Astrocyte (in vitro differentiated cells and primary cell): ENCODE measurements at regions not wholly inside any gene's neighbourhood (a gene's known extent, or its start where the extent isn't known, plus 50 kb on each side); places are given as distances from the start of the nearest gene placed in this dataset.

ENCODE experiments used
- DNase-seq: peaks from one replicate; pipeline ENCODE4 v3.0.0-alpha.2; 2010; ENCODE audit warnings: low read depth
- FAIRE-seq: peaks from 2 replicates; lab custom pipeline; 2011; peaks lifted over from hg19 to GRCh38; lab: Jason Lieb, UNC
- H2AFZ ChIP-seq: 2 replicates; pipeline ENCODE4 v1.6.0; 2012; ENCODE audit warnings: low read depth, low read length, inconsistent platforms
- H3K27ac ChIP-seq: 2 replicates; pipeline ENCODE4 v1.5.1; 2011; ENCODE audit warnings: low read depth, low read length, inconsistent platforms
- H3K27me3 ChIP-seq: 2 replicates; pipeline ENCODE4 v1.6.0; 2011; ENCODE audit warnings: low read length, inconsistent platforms; ENCODE audit not compliant: insufficient read depth
- H3K36me3 ChIP-seq: 2 replicates; pipeline ENCODE4 v1.5.1; 2011; ENCODE audit warnings: low read length, inconsistent platforms; ENCODE audit not compliant: insufficient read depth
- H3K4me1 ChIP-seq: 2 replicates; pipeline ENCODE4 v1.5.1; 2011; ENCODE audit warnings: low read length, inconsistent platforms; ENCODE audit not compliant: insufficient read depth
- H3K4me2 ChIP-seq: 2 replicates; pipeline ENCODE4 v1.6.0; 2012; ENCODE audit warnings: low read length, inconsistent platforms
- H3K4me3 ChIP-seq: 2 replicates; pipeline ENCODE4 v1.5.1; 2011; ENCODE audit warnings: low read depth, mild to moderate bottlenecking, low read length, inconsistent platforms; ENCODE audit not compliant: insufficient read depth
- H3K79me2 ChIP-seq: 2 replicates; pipeline ENCODE4 v1.6.0; 2012; ENCODE audit warnings: mild to moderate bottlenecking, low read length, inconsistent platforms; ENCODE audit not compliant: insufficient read depth
- H3K9ac ChIP-seq: 2 replicates; pipeline ENCODE4 v1.6.0; 2012; ENCODE audit warnings: mild to moderate bottlenecking, low read length, inconsistent platforms
- H3K9me3 ChIP-seq: 2 replicates; pipeline ENCODE4 v1.5.1; 2012; ENCODE audit warnings: low read depth, mild to moderate bottlenecking, low read length, inconsistent platforms; ENCODE audit not compliant: insufficient read depth
- H4K20me1 ChIP-seq: 2 replicates; pipeline ENCODE4 v1.6.0; 2012; ENCODE audit warnings: low read length, inconsistent platforms; ENCODE audit not compliant: insufficient read depth
- H3K27ac Mint-ChIP-seq: one replicate; pipeline ENCODE4 v1.8.0; 2021; ENCODE audit warnings: mild to moderate bottlenecking, mixed read lengths; ENCODE audit not compliant: unreplicated experiment
- H3K27me3 Mint-ChIP-seq: one replicate; pipeline ENCODE4 v1.8.0; 2021; ENCODE audit warnings: low read depth, mixed read lengths; ENCODE audit not compliant: unreplicated experiment
- H3K36me3 Mint-ChIP-seq: one replicate; pipeline ENCODE4 v1.8.0; 2021; ENCODE audit warnings: low read depth, mixed read lengths; ENCODE audit not compliant: unreplicated experiment
- H3K4me1 Mint-ChIP-seq: one replicate; pipeline ENCODE4 v1.8.0; 2021; ENCODE audit warnings: low read depth, mixed read lengths; ENCODE audit not compliant: unreplicated experiment
- H3K4me3 Mint-ChIP-seq: one replicate; pipeline ENCODE4 v1.8.0; 2021; ENCODE audit warnings: mild to moderate bottlenecking, moderate library complexity, mixed read lengths; ENCODE audit not compliant: unreplicated experiment
- H3K9me3 Mint-ChIP-seq: one replicate; pipeline ENCODE4 v1.8.0; 2021; ENCODE audit warnings: mild to moderate bottlenecking, mixed read lengths; ENCODE audit not compliant: unreplicated experiment
- CTCF ChIP-seq: IDR thresholded peaks from 2 replicates; pipeline ENCODE4 v1.5.1; 2011; ENCODE audit warnings: low read depth, mild to moderate bottlenecking, inconsistent platforms, low read length, moderate library complexity; ENCODE audit not compliant: insufficient read depth
- EZH2 ChIP-seq: IDR thresholded peaks from 2 replicates; pipeline ENCODE4 v1.6.1; 2012; ENCODE audit warnings: mild to moderate bottlenecking, low read length, inconsistent platforms; ENCODE audit not compliant: insufficient read depth

GRCh38 chr12:107523775-107524535 is 161.6 kb upstream of the PWP1 start:
- Histone ChIP-seq H3K4me1 (no peaks in the 10 kb centered on the region), H3K79me2 (no peaks in the 10 kb centered on the region), H3K9ac (no peak overlapping the region), H3K4me3 (no peak overlapping the region), H3K9me3 (no peaks in the 10 kb centered on the region), H3K36me3 (no peaks in the 10 kb centered on the region), H2AFZ (no peak overlapping the region), H4K20me1 (peaks cover 4% of the 10 kb centered on the region), H3K27me3 (no peaks in the 10 kb centered on the region), H3K27ac (no peak overlapping the region), H3K4me2 (no peak overlapping the region)
- Mint-ChIP-seq H3K4me1 (no peaks in the 10 kb centered on the region), H3K4me3 (no peak overlapping the region), H3K9me3 (no peaks in the 10 kb centered on the region), H3K27me3 (no peaks in the 10 kb centered on the region), H3K36me3 (no peaks in the 10 kb centered on the region), H3K27ac (no peak overlapping the region)
- DNase-seq (no peak), FAIRE-seq (no peak)
- TF ChIP-seq EZH2 (no peak), CTCF (no peak)

- TF ChIP-seq CTCF = no peak
- TF ChIP-seq EZH2 = no peak
- Histone ChIP-seq H3K4me3 (no peak overlapping the region), H3K4me1 (no peaks in the 10 kb centered on the region), H4K20me1 (peaks cover 6% of the 10 kb centered on the region), H2AFZ (no peak overlapping the region), H3K27me3 (no peaks in the 10 kb centered on the region), H3K9me3 (no peaks in the 10 kb centered on the region), H3K27ac (no peak overlapping the region), H3K36me3 (no peaks in the 10 kb centered on the region), H3K79me2 (no peaks in the 10 kb centered on the region), H3K9ac (no peak overlapping the region), H3K4me2 (no peak overlapping the region)
- Mint-ChIP-seq H3K4me1 (no peaks in the 10 kb centered on the region), H3K9me3 (no peaks in the 10 kb centered on the region), H3K36me3 (no peaks in the 10 kb centered on the region), H3K4me3 (no peak overlapping the region), H3K27me3 (no peaks in the 10 kb centered on the region), H3K27ac (no peak overlapping the region)
- FAIRE-seq = no peak
- no peak for DNase-seq
Observed at GRCh38 chr12:107525063-107525718, 160.4 kb upstream of the PWP1 start.
